K562 (cell line): ENCODE measurements at regions not wholly inside any gene's neighbourhood (a gene's known extent, or its start where the extent isn't known, plus 50 kb on each side); places are given as distances from the start of the nearest gene placed in this dataset.

Experiments used
- ATAC-seq: fragments of 200-7000 bp; cut with Tn5 transposase; 3 replicates; pipeline ENCODE4 v1.9.1; 2020; ENCODE audit warnings: moderate library complexity
- BruUV-seq: library from RNA; stranded (reverse); fragments of 400-500 nt; replicated peaks from 2 replicates; lab custom pipeline; 2021; lab: Mats Ljungman, UMichigan
- CTCF ChIA-PET: fragments of 300-600 bp; formaldehyde crosslinking; extraction: SDS; loops from one replicate; lab custom pipeline; 2021; ENCODE audit warnings: low intra/inter-chr PET ratio; lab: Yijun Ruan, JAX
- POLR2A ChIA-PET: fragments of 300-600, 350-650 bp; sonication (Branson Sonifier 250); formaldehyde crosslinking; extraction: SDS; loops from one replicate; lab custom pipeline; 2021; ENCODE audit warnings: antibody characterized with exemption, inconsistent platforms; lab: Yijun Ruan, JAX
- DNase-seq, 4 experiments: peaks; one replicate each; pipeline versions ENCODE4 v3.0.0 to v3.0.0-alpha.2; 2011 to 2018; ENCODE audit warnings: low spot score in 3 of 4, mixed read lengths in 3 of 4; ENCODE audit errors: extremely low read depth in 1 of 4
- FAIRE-seq: peaks from 2 replicates; lab custom pipeline; 2011; peaks lifted over from hg19 to GRCh38; lab: Jason Lieb, UNC
- H2AFZ ChIP-seq: 2 replicates; pipeline ENCODE4 v1.6.0; 2011; ENCODE audit warnings: low read depth, low read length, control low read depth, inconsistent platforms
- H3K27ac ChIP-seq: fragments of 200-600 bp; 3 replicates; pipeline ENCODE4 v1.8.0; 2011; ENCODE audit warnings: low read depth, mild to moderate bottlenecking, control low read depth, inconsistent platforms, low read length, moderate library complexity, mixed read lengths; ENCODE audit errors: extremely low read depth
- H3K27me3 ChIP-seq, 2 experiments: fragments of 300-600 bp in 1 of 2; 2 replicates in 1 of 2; 3 replicates in 1 of 2; pipeline versions ENCODE4 v1.6.0 to v1.8.0; 2011; ENCODE audit warnings: inconsistent platforms in 2 of 2, low read length in 2 of 2, mild to moderate bottlenecking in 1 of 2, mixed read lengths in 1 of 2, moderate library complexity in 1 of 2; ENCODE audit not compliant: control insufficient read depth in 2 of 2, insufficient read depth in 2 of 2
- H3K36me3 ChIP-seq: fragments of 300-600 bp; 3 replicates; pipeline ENCODE4 v1.8.0; 2011; ENCODE audit warnings: mild to moderate bottlenecking, low read length, inconsistent platforms; ENCODE audit not compliant: control insufficient read depth, insufficient read depth
- H3K4me1 ChIP-seq, 2 experiments: fragments of 200-600 bp in 1 of 2; replicated peaks in 1 of 2; 2 replicates in 1 of 2; 3 replicates in 1 of 2; pipeline versions ENCODE4 v1.5.1 to v1.8.0; 2011; ENCODE audit warnings: inconsistent platforms in 2 of 2, low read length in 2 of 2, mild to moderate bottlenecking in 1 of 2, mixed read lengths in 1 of 2, moderate library complexity in 1 of 2; ENCODE audit not compliant: control insufficient read depth in 2 of 2, insufficient read depth in 2 of 2
- H3K4me2 ChIP-seq: 2 replicates; pipeline ENCODE4 v1.6.1; 2011; ENCODE audit warnings: low read length, control low read depth, inconsistent platforms, mixed read lengths; ENCODE audit not compliant: insufficient read depth
- H3K4me3 ChIP-seq: fragments of 200-600 bp; sonication (generic), shearing (Covaris generic); 2 replicates; pipeline ENCODE4 v1.5.1; 2016; ENCODE audit warnings: control low read depth, inconsistent platforms
- H3K79me2 ChIP-seq: fragments of 200-600 bp; 3 replicates; pipeline ENCODE4 v1.8.0; 2011; ENCODE audit warnings: low read length, inconsistent platforms; ENCODE audit not compliant: control insufficient read depth, insufficient read depth
- H3K9ac ChIP-seq, 2 experiments: 2 replicates each; pipeline versions ENCODE4 v1.6.0 to v1.6.1; 2011; ENCODE audit warnings: low read depth in 2 of 2, low read length in 2 of 2, control low read depth in 1 of 2, inconsistent platforms in 1 of 2, mild to moderate bottlenecking in 1 of 2, mixed read lengths in 1 of 2; ENCODE audit not compliant: insufficient read depth in 1 of 2
- H3K9me1 ChIP-seq: one replicate; pipeline ENCODE4 v1.6.0; 2011; ENCODE audit warnings: inconsistent platforms, mild to moderate bottlenecking, low read length, moderate library complexity; ENCODE audit not compliant: control insufficient read depth, insufficient read depth
- H3K9me3 ChIP-seq: replicated peaks from 2 replicates; pipeline ENCODE4 v1.5.1; 2011; ENCODE audit warnings: low read depth, low read length, inconsistent platforms; ENCODE audit not compliant: control insufficient read depth, insufficient read depth
- H4K20me1 ChIP-seq: replicated peaks from 2 replicates; pipeline ENCODE4 v1.6.1; 2011; ENCODE audit warnings: low read length, inconsistent platforms, mixed read lengths; ENCODE audit not compliant: control insufficient read depth, insufficient read depth
- CC2D1A ChIP-seq: fragments of 450-650 bp; IDR thresholded peaks from 2 replicates; pipeline ENCODE4 v1.6.1; 2017; ENCODE audit warnings: mild to moderate bottlenecking
- HNRNPUL1 ChIP-seq: fragments of 200-400 bp; formaldehyde crosslinking; IDR thresholded peaks from 2 replicates; pipeline ENCODE4 v1.6.1; 2017; ENCODE audit warnings: low read length
- PTBP1 ChIP-seq: fragments of 200-400 bp; formaldehyde crosslinking; IDR thresholded peaks from 2 replicates; pipeline ENCODE4 v1.6.1; 2017; ENCODE audit warnings: low read depth, low read length
- SIRT6 ChIP-seq: IDR thresholded peaks from one replicate; pipeline ENCODE4 v1.6.1; 2012; ENCODE audit warnings: low read depth, mild to moderate bottlenecking, control low read depth, inconsistent platforms, low read length, moderate library complexity
- ZNF431 ChIP-seq: sonication (generic); formaldehyde crosslinking; IDR thresholded peaks from 2 replicates; pipeline ENCODE4 v1.8.0; 2022; ENCODE audit warnings: mild to moderate bottlenecking, missing genetic modification reagents
- WGBS: fragments of 100-300 bp; shearing (Covaris generic); methylation state at CpG from one replicate; pipeline ENCODE4 v1.1.6; 2016; ENCODE audit warnings: low coverage, mixed read lengths; ENCODE audit not compliant: insufficient coverage; ENCODE audit errors: missing lambda C conversion rate; 5-methylcytosine and 5-hydroxymethylcytosine counted together
- in situ Hi-C: fragments of 300-500 bp; cut with MboI; formaldehyde crosslinking; loops from 4 replicates; pipeline ENCODE4 v1.15.0; 2018; ENCODE audit warnings: inconsistent platforms, mixed read lengths
- intact Hi-C: fragments of 100-400 bp; cut with micrococcal nuclease; formaldehyde crosslinking; loops from 2 replicates; pipeline ENCODE4 v1.14.2; 2022
- TF ChIP-seq, protein P1 (sequence below): fragments of 250-450 bp; sonication (Bioruptor Pico); IDR thresholded peaks from 2 replicates; pipeline ENCODE4 v1.9.0; 2021; ENCODE audit warnings: mild to moderate bottlenecking
- TF ChIP-seq, protein P2 (sequence below): sonication (generic); formaldehyde crosslinking; IDR thresholded peaks from 2 replicates; pipeline ENCODE4 v1.8.0; 2022; ENCODE audit warnings: mild to moderate bottlenecking, missing genetic modification reagents
- TF ChIP-seq, protein P3 (sequence below): sonication (generic); formaldehyde crosslinking; IDR thresholded peaks from 2 replicates; pipeline ENCODE4 v1.8.1; 2022; ENCODE audit warnings: missing genetic modification reagents

DNA sequence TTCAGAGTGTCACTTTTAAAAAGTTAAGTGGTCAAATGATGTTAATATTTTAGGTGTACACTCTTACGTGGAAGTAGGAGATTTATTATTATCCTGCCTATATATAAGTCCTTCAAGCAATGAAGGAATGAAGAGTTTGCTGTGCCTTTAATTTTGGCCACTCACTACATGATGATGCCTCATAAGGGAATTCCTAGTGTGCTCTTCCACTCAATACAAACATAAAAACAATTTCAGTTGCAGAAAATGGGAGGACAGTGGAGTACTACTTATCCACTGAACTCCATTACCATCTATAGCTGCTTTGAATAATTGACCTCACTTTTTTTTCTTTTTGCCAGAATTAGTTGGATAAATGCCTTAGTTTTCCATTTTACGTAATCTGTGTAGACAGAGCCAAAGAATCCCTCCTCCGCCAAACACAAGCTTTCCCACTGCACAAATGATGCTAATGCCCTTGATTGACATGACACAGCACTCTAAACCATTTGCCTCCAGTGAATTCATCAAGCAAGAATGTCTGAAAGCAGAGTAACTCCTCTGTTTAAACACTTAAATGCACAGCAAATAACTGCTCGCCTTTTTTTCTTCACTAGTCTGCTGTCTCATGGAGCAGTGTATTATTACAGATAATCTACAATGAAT is 751.1 kb upstream of the FANCL start:
- in situ Hi-C loops = no loop called here
- H2AFZ ChIP-seq = no peak overlapping the region
- BruUV-seq = no TSS peak
- no peak overlapping the region for H3K27ac ChIP-seq
- CTCF ChIA-PET = no interaction called here
- no peaks in the 10 kb centered on the region for H3K36me3 ChIP-seq
- POLR2A ChIA-PET = no interaction called here
- no peaks in the 10 kb centered on the region for H3K9me1 ChIP-seq
- H3K9ac ChIP-seq = no peak overlapping the region
- intact Hi-C loops = no loop called here
- no peak overlapping the region for H3K4me2 ChIP-seq
- H3K4me1 ChIP-seq = no peaks in the 10 kb centered on the region
- no peaks in the 10 kb centered on the region for H3K79me2 ChIP-seq
- FAIRE-seq (no peak), DNase-seq (no peak), ATAC-seq (no peak)
- H3K4me3 ChIP-seq = no peak overlapping the region
- no peaks in the 10 kb centered on the region for H4K20me1 ChIP-seq
- no peaks in the 10 kb centered on the region for H3K27me3 ChIP-seq
- no peaks in the 10 kb centered on the region for H3K9me3 ChIP-seq
- 11% methylated on average over 4 of the region's 4 CpGs for WGBS
- TF ChIP-seq HNRNPUL1 = no peak
- TF ChIP-seq, protein P1, sequence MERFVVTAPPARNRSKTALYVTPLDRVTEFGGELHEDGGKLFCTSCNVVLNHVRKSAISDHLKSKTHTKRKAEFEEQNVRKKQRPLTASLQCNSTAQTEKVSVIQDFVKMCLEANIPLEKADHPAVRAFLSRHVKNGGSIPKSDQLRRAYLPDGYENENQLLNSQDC (CRISPR knock-in tag) = no peak
- TF ChIP-seq, protein P2, sequence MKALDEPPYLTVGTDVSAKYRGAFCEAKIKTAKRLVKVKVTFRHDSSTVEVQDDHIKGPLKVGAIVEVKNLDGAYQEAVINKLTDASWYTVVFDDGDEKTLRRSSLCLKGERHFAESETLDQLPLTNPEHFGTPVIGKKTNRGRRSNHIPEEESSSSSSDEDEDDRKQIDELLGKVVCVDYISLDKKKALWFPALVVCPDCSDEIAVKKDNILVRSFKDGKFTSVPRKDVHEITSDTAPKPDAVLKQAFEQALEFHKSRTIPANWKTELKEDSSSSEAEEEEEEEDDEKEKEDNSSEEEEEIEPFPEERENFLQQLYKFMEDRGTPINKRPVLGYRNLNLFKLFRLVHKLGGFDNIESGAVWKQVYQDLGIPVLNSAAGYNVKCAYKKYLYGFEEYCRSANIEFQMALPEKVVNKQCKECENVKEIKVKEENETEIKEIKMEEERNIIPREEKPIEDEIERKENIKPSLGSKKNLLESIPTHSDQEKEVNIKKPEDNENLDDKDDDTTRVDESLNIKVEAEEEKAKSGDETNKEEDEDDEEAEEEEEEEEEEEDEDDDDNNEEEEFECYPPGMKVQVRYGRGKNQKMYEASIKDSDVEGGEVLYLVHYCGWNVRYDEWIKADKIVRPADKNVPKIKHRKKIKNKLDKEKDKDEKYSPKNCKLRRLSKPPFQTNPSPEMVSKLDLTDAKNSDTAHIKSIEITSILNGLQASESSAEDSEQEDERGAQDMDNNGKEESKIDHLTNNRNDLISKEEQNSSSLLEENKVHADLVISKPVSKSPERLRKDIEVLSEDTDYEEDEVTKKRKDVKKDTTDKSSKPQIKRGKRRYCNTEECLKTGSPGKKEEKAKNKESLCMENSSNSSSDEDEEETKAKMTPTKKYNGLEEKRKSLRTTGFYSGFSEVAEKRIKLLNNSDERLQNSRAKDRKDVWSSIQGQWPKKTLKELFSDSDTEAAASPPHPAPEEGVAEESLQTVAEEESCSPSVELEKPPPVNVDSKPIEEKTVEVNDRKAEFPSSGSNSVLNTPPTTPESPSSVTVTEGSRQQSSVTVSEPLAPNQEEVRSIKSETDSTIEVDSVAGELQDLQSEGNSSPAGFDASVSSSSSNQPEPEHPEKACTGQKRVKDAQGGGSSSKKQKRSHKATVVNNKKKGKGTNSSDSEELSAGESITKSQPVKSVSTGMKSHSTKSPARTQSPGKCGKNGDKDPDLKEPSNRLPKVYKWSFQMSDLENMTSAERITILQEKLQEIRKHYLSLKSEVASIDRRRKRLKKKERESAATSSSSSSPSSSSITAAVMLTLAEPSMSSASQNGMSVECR = no peak
- no peak for TF ChIP-seq ZNF431 (CRISPR knock-in tag)
- TF ChIP-seq SIRT6 = no peak
- TF ChIP-seq, protein P3, sequence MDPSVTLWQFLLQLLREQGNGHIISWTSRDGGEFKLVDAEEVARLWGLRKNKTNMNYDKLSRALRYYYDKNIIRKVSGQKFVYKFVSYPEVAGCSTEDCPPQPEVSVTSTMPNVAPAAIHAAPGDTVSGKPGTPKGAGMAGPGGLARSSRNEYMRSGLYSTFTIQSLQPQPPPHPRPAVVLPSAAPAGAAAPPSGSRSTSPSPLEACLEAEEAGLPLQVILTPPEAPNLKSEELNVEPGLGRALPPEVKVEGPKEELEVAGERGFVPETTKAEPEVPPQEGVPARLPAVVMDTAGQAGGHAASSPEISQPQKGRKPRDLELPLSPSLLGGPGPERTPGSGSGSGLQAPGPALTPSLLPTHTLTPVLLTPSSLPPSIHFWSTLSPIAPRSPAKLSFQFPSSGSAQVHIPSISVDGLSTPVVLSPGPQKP (CRISPR knock-in tag) = no peak
- TF ChIP-seq PTBP1 = no peak
- no peak for TF ChIP-seq CC2D1A
